Heart right ventricle (tissue), 16 donors: ENCODE measurements at regions not wholly inside any gene's neighbourhood (a gene's known extent, or its start where the extent isn't known, plus 50 kb on each side); places are given as distances from the start of the nearest gene placed in this dataset.
"Not testable (repeated sequence)": the region's sequence is repeated elsewhere in the genome, so short reads cannot be mapped to it uniquely, and the experiment has no call there.

ENCODE experiments used
- ATAC-seq, 8 donors: fragments of 200-7000 bp; cut with Tn5 transposase; one replicate each; pipeline ENCODE4 v1.9.1; 2020; ENCODE audit warnings: mild to moderate bottlenecking in 8 of 8, moderate library complexity in 8 of 8, moderate number of reproducible peaks in 1 of 8
- DNase-seq, 2 donors: peaks; one replicate each; pipeline ENCODE4 v3.0.0-alpha.2; 2020
- H3K27ac ChIP-seq, 10 donors: fragments of 200-600 bp; sonication (generic) in 2 of 10; one replicate each; pipeline versions ENCODE4 v1.5.0 to v1.8.0; 2020 to 2022; ENCODE audit warnings: mild to moderate bottlenecking in 3 of 10
- H3K27me3 ChIP-seq, 7 donors: fragments of 200-600 bp; one replicate each; pipeline ENCODE4 v1.8.0; 2021 to 2022; ENCODE audit warnings: mild to moderate bottlenecking in 2 of 7
- H3K36me3 ChIP-seq, 9 donors: fragments of 200-600 bp; sonication (generic) in 1 of 9; one replicate each; pipeline versions ENCODE4 v1.5.0 to v1.8.0; 2020 to 2022; ENCODE audit warnings: mild to moderate bottlenecking in 2 of 9
- H3K4me1 ChIP-seq, 9 donors: fragments of 200-600 bp; sonication (generic) in 1 of 9; one replicate each; pipeline versions ENCODE4 v1.5.0 to v1.8.0; 2020 to 2022; ENCODE audit warnings: mild to moderate bottlenecking in 4 of 9
- H3K4me3 ChIP-seq, 10 donors: fragments of 200-600 bp; sonication (generic) in 2 of 10; one replicate each; pipeline versions ENCODE4 v1.5.0 to v1.8.0; 2020 to 2022; ENCODE audit warnings: mild to moderate bottlenecking in 7 of 10, moderate library complexity in 2 of 10
- H3K9me3 ChIP-seq, 11 donors: fragments of 200-600 bp in 10 of 11; sonication (generic) in 2 of 11; one replicate each; pipeline versions ENCODE4 v1.5.0 to v1.8.0; 2013 to 2022; ENCODE audit warnings: mild to moderate bottlenecking in 2 of 11, control low read depth in 1 of 11, moderate library complexity in 1 of 11
- CTCF ChIP-seq, 9 donors: fragments of 200-600 bp; sonication (generic) in 2 of 9; IDR thresholded peaks; one replicate each; pipeline versions ENCODE4 v1.5.0 to v1.8.0; 2021 to 2022; ENCODE audit warnings: antibody characterized with exemption in 9 of 9, mild to moderate bottlenecking in 5 of 9, moderate library complexity in 1 of 9
- WGBS, 2 donors: extraction: QIAGEN DNeasy Blood & Tissue Kit; methylation state at CpG; one replicate each; pipeline ENCODE4 v1.1.7; 2013; ENCODE audit warnings: inconsistent platforms in 1 of 2; 5-methylcytosine and 5-hydroxymethylcytosine counted together
- intact Hi-C, 10 donors: fragments of 100-400 bp; cut with DNase I; formaldehyde crosslinking; loops; one replicate each; pipeline versions ENCODE4 v1.11.1 to v1.14.2; 2022
- donor health status: Arrhythmogenic right ventricular cardiomyopathy.
- donor health status: ischemic (EF 13 %, LVEDD 7.1; RV severe dilation, severe dysfunction).
- donor health status: healthy with polysubstance abuse.
- donor health status: DM: no; HTN: yes; CAD: no.
- donor health status: DM: no; HTN: no; CAD: no.
- donor health status: ischemic (EF 25% LVEDD 6.9; RV normal size, moderate dysfunction).
- donor health status: ischemic (EF 25% LVEDD 5.7; RV mildly dilated, moderate dysfunction).
- donor health status: healthy.
- donor health status: DM: yes; HTN: yes; CAD: no.
- donor health status: Ischemic cardiomyopathy.
- donor health status: ischemic (EF 35%, LVEDD 5.7; RV mildly dilated, moderate dysfunction).
- donor health status: nonischemic (EF 11% LVEDD 7.7; RV severe dilation, severe dysfunction).
- donor health status: DM: yes; HTN: yes; CAD: no.
- donor health status: PGD.
- donor health status: ischemic (EF 29% LVEDD 5.4; RV normal size, mild dysfunction).
- donor health status: nonischemic (EF 23%, LVEDD 6.1; RV moderate dilation, normal function).

GRCh38 chrX:116756958-116757357, 294.2 kb upstream of the CT83 start:
- no peak for TF ChIP-seq CTCF (IDR thresholded peaks at IDR 0.05)
- H3K9me3 ChIP-seq = no peaks in the 10 kb centered on the region
- no peak overlapping the region for H3K27ac ChIP-seq
- H3K4me3 ChIP-seq = no peak overlapping the region
- no peaks in the 10 kb centered on the region for H3K4me1 ChIP-seq
- no peak for DNase-seq
- intact Hi-C loops = no loop called here
- ATAC-seq = peak in 1 of 8 donors; percentile 46
- H3K27me3 ChIP-seq = no peaks in the 10 kb centered on the region
- H3K36me3 ChIP-seq = no peaks in the 10 kb centered on the region
- 61 to 69% methylated on average over 1 of the region's 1 CpG for WGBS, 2 donors

- Histone ChIP-seq H3K4me1 (no peaks in the 10 kb centered on the region), H3K27me3 (peaks cover 0 to 4% (median 0%) of the 10 kb centered on the region in 7 donors), H3K27ac (no peak overlapping the region), H3K9me3 (no peaks in the 10 kb centered on the region), H3K36me3 (no peaks in the 10 kb centered on the region), H3K4me3 (no peak overlapping the region)
- DNase-seq = no peak
- 77 to 85% methylated on average over 3 of the region's 3 CpGs for WGBS, 2 donors
- no peak for ATAC-seq
- intact Hi-C loops = no loop called here
- no peak for TF ChIP-seq CTCF (IDR thresholded peaks at IDR 0.05)
These were observed 287.2 kb upstream of the CT83 start for GRCh38 chrX:116749943-116750342.

- 56 to 66% methylated on average over 2 of the region's 2 CpGs for WGBS, 2 donors
- peaks cover 0 to 11% (median 0%) of the 10 kb centered on the region in 11 donors for H3K9me3 ChIP-seq
- no peak overlapping the region for H3K4me3 ChIP-seq
- no peak overlapping the region for H3K27ac ChIP-seq
- H3K27me3 ChIP-seq = no peaks in the 10 kb centered on the region
- TF ChIP-seq CTCF (IDR thresholded peaks at IDR 0.05) = no peak
- H3K36me3 ChIP-seq = no peaks in the 10 kb centered on the region
- intact Hi-C loops = no loop called here
- H3K4me1 ChIP-seq = no peaks in the 10 kb centered on the region
- no peak for ATAC-seq
- DNase-seq = no peak
These were observed 269.4 kb upstream of the CT83 start for GRCh38 chrX:116732214-116732613.

GRCh38 chrX:116726806-116727205, 264.0 kb upstream of the CT83 start:
- no peak for DNase-seq
- 80 to 88% methylated on average over 4 of the region's 4 CpGs for WGBS, 2 donors
- H3K4me3 ChIP-seq = no peak overlapping the region
- no peaks in the 10 kb centered on the region for H3K9me3 ChIP-seq
- no peak overlapping the region for H3K27ac ChIP-seq
- no peaks in the 10 kb centered on the region for H3K36me3 ChIP-seq
- ATAC-seq = no peak
- no peak for TF ChIP-seq CTCF (IDR thresholded peaks at IDR 0.05)
- H3K4me1 ChIP-seq = no peaks in the 10 kb centered on the region
- H3K27me3 ChIP-seq = no peaks in the 10 kb centered on the region
- intact Hi-C loops = no loop called here

GRCh38 chrX:116694046-116694445, 231.3 kb upstream of the CT83 start:
- 92 to 93% methylated on average over 19 of the region's 19 CpGs for WGBS, 2 donors
- intact Hi-C loops = no loop called here

GRCh38 chrX:116679544-116679943, 216.8 kb upstream of the CT83 start:
- H3K9me3 ChIP-seq, H3K27ac ChIP-seq, H3K4me1 ChIP-seq, H3K27me3 ChIP-seq, intact Hi-C loops, DNase-seq, H3K4me3 ChIP-seq, ATAC-seq, H3K36me3 ChIP-seq: not testable (repeated sequence)
- 81 to 87% methylated on average over 7 of the region's 7 CpGs for WGBS, 2 donors

More at GRCh38 chrX:116694046-116694445, 231.3 kb upstream of the CT83 start:
- no peak for TF ChIP-seq CTCF (IDR thresholded peaks at IDR 0.05)
- Histone ChIP-seq H3K27me3 (no peaks in the 10 kb centered on the region), H3K9me3 (no peaks in the 10 kb centered on the region), H3K4me3 (no peak overlapping the region), H3K27ac (no peak overlapping the region), H3K36me3 (no peaks in the 10 kb centered on the region), H3K4me1 (no peaks in the 10 kb centered on the region)
- no peak for ATAC-seq
- no peak for DNase-seq
